HEK293T (cell line): ENCODE measurements at regions not wholly inside any gene's neighbourhood (a gene's known extent, or its start where the extent isn't known, plus 50 kb on each side); places are given as distances from the start of the nearest gene placed in this dataset.

Source experiments
- CTCF ChIA-PET: fragments of 350-600 bp; formaldehyde crosslinking; extraction: SDS; loops from one replicate; lab custom pipeline; 2021; ENCODE audit warnings: antibody characterized with exemption, inconsistent platforms; lab: Yijun Ruan, JAX
- POLR2A ChIA-PET: fragments of 350-600 bp; formaldehyde crosslinking; extraction: SDS; loops from one replicate; lab custom pipeline; 2020; ENCODE audit warnings: antibody characterized with exemption, inconsistent platforms; lab: Yijun Ruan, JAX
- DNase-seq: peaks from one replicate; pipeline ENCODE4 v3.0.0; 2012; ENCODE audit warnings: mixed read lengths; ENCODE audit errors: extremely low spot score
- ARNT ChIP-seq: fragments of 450-650 bp; IDR thresholded peaks from 2 replicates; pipeline ENCODE4 v1.6.1; 2017; ENCODE audit warnings: mild to moderate bottlenecking
- BHLHE40 ChIP-seq: fragments of 450-650 bp; IDR thresholded peaks from 2 replicates; pipeline ENCODE4 v1.6.1; 2016; ENCODE audit warnings: mild to moderate bottlenecking, moderate library complexity, borderline replicate concordance
- CTBP1 ChIP-seq: fragments of 450-650 bp; IDR thresholded peaks from 2 replicates; pipeline ENCODE4 v1.6.1; 2016; ENCODE audit warnings: borderline replicate concordance
- ELF4 ChIP-seq: fragments of 450-650 bp; IDR thresholded peaks from 2 replicates; pipeline ENCODE4 v1.6.1; 2017; ENCODE audit warnings: antibody characterized with exemption
- FOXA1 ChIP-seq: fragments of 450-650 bp; IDR thresholded peaks from 2 replicates; pipeline ENCODE4 v1.6.1; 2016; ENCODE audit warnings: mild to moderate bottlenecking
- FOXK2 ChIP-seq: fragments of 450-650 bp; IDR thresholded peaks from 2 replicates; pipeline ENCODE4 v1.6.1; 2016; ENCODE audit warnings: mild to moderate bottlenecking
- FOXM1 ChIP-seq: fragments of 450-650 bp; IDR thresholded peaks from 2 replicates; pipeline ENCODE4 v1.6.1; 2017; ENCODE audit warnings: mild to moderate bottlenecking, borderline replicate concordance
- HDGF ChIP-seq: fragments of 450-650 bp; IDR thresholded peaks from 2 replicates; pipeline ENCODE4 v1.6.1; 2017; ENCODE audit warnings: antibody characterized with exemption, borderline replicate concordance
- L3MBTL2 ChIP-seq: fragments of 450-650 bp; conservative IDR thresholded peaks from 2 replicates; pipeline ENCODE4 v1.6.1; 2016; ENCODE audit warnings: mild to moderate bottlenecking
- LEF1 ChIP-seq: fragments of 450-650 bp; IDR thresholded peaks from 2 replicates; pipeline ENCODE4 v1.6.1; 2017; ENCODE audit warnings: mild to moderate bottlenecking, borderline replicate concordance
- NFRKB ChIP-seq: fragments of 450-650 bp; IDR thresholded peaks from 2 replicates; pipeline ENCODE4 v1.6.1; 2016; ENCODE audit warnings: mild to moderate bottlenecking, moderate library complexity
- SP1 ChIP-seq: fragments of 450-650 bp; IDR thresholded peaks from 2 replicates; pipeline ENCODE4 v1.6.1; 2017
- SUZ12 ChIP-seq: fragments of 450-650 bp; IDR thresholded peaks from 2 replicates; pipeline ENCODE4 v1.6.1; 2016; ENCODE audit warnings: mild to moderate bottlenecking
- TARDBP ChIP-seq: fragments of 450-650 bp; IDR thresholded peaks from 2 replicates; pipeline ENCODE4 v1.6.1; 2016
- ZNF384 ChIP-seq: fragments of 450-650 bp; IDR thresholded peaks from 2 replicates; pipeline ENCODE4 v1.6.1; 2016
- TF ChIP-seq, protein P1 (sequence below): fragments of 450-650 bp; IDR thresholded peaks from 2 replicates; pipeline ENCODE4 v1.6.1; 2016

DNA sequence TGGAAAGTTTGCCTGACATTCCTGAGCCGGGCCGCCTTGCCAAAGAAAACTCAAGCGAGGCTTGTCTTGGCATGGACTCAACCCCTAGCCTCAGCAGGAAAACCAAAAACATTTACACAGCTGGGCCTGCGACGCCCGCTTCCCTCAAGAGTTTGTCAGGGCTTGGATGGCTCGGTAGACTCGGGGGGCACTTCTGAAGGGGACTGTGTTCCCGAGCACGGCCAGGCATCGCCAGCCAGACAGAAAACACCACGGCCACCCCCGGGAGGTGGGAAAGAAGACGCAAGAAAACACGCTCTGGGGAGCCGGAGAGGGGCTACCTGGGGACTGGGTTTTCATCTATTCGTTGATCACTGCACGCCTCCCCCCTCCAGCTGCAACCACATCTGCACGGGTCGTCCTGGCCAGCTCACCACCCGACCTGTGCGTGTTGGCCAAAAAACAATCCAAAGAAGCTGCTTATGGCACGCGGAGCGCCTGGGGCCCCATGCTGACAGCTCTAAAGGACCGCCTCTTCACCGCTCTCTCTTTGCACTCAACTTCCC, 380.7 kb downstream of the MN1 start:
- no peak for TF ChIP-seq SP1
- TF ChIP-seq L3MBTL2, result no peak
- TF ChIP-seq NFRKB, result no peak
- no peak for TF ChIP-seq ARNT
- TF ChIP-seq CTBP1, result no peak
- no peak for TF ChIP-seq LEF1
- no peak for TF ChIP-seq FOXA1
- TF ChIP-seq HDGF, result no peak
- TF ChIP-seq BHLHE40, result no peak
- TF ChIP-seq ELF4, result no peak
- TF ChIP-seq ZNF384, result no peak
- ChIA-PET POLR2A (no interaction called here), CTCF (no interaction called here)
- DNase-seq, result no peak

DNA sequence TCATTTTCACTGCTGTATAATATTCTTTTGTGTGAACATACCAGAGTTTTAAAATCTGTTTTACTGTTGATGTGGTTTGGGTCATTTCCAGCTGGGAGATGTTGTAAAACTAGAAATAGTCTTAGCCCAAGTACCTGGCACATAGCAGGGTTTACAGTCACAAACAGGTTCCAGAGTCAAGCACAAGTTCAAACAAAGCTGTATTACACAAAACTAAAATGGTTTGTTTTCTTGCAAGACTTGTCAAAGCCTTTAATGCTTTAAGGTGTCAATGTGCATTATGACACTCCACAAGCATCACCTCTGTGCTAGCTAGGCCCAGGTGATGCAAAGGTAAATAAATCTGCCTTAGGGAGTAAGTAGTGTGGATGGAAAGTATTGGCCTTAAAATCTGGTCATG, 379.1 kb downstream of the MN1 start:
- ChIA-PET CTCF (no interaction called here), POLR2A (no interaction called here)
- TF ChIP-seq ELF4 (no peak), ARNT (no peak), FOXK2 (no peak), FOXA1 (no peak), SP1 (no peak)

DNA sequence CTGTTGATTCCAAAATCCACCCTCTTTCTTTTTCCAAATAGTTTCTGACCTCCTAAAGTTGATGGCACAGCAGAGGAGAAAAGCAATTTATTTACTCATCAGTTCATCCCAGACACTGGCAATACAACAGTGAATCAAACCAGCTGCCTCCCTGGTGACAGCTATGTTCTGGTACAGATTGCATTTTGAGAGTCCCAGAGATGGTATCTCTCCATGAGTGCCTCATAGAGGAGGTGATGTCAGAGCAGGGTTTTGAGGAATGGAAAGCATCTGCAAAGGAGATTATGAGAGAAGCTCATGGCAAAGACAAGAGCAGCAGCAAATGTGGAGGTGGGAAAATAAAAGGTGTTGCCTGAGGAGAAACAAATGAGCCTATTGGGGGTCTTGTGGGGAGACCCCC, 377.2 kb downstream of the MN1 start:
- ChIA-PET CTCF (no interaction called here), POLR2A (no interaction called here)
- no peak for DNase-seq
- TF ChIP-seq FOXK2 (no peak), SUZ12 (no peak), FOXA1 (no peak), SP1 (no peak), FOXM1 (no peak), LEF1 (no peak), CTBP1 (no peak), ZNF384 (no peak), L3MBTL2 (no peak), ELF4 (no peak), ARNT (no peak), NFRKB (no peak)
- TF ChIP-seq, protein P1, sequence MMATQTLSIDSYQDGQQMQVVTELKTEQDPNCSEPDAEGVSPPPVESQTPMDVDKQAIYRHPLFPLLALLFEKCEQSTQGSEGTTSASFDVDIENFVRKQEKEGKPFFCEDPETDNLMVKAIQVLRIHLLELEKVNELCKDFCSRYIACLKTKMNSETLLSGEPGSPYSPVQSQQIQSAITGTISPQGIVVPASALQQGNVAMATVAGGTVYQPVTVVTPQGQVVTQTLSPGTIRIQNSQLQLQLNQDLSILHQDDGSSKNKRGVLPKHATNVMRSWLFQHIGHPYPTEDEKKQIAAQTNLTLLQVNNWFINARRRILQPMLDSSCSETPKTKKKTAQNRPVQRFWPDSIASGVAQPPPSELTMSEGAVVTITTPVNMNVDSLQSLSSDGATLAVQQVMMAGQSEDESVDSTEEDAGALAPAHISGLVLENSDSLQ, result no peak

More for the DNA sequence above, 379.1 kb downstream of the MN1 start:
- no peak for DNase-seq

DNA sequence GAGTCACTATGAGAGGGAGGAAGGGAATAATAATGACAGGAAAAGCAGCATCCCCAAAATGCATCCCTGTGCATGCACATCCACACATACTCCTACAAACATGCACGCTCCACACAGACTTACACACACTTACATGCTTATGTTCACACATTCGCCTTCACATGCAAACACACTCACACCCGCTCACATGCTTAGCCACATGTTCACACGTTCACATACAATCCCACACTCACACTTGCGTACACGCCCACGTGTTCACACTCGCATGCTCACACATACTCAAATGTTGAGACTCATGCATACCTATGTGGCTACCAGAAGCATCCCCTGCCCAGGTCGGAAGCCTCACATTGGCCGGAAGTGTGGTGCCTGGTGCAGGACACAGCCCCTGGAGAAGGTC, 372.1 kb downstream of the MN1 start:
- TF ChIP-seq SP1 (no peak), SUZ12 (no peak)
- ChIA-PET CTCF (interaction anchor here (0.7 kb wide), 1 partner anchor 406 kb away, joined by 3 read pairs; no protein-coding TSS in a partner anchor), POLR2A (no interaction called here)
- no peak for DNase-seq

DNA sequence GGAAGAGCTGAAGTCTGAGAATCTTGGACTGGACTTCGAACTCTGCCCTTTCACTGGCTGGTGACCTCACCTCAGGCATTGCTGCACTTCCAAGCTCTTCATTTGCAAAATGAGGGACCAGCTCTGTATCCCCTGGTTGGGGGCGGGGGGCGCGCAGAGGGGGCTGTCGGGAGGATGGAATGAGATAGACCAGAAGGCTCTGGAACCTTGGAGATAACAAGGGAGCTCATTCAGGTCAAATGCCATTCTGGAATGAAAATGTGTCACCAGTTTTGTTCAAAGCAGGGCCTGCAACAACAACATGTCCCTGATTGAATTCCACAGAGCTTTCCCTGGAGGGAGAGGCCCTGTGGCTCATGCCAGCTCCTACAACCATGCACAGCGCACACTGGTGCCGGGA, 370.5 kb downstream of the MN1 start:
- DNase-seq, result no peak

DNA sequence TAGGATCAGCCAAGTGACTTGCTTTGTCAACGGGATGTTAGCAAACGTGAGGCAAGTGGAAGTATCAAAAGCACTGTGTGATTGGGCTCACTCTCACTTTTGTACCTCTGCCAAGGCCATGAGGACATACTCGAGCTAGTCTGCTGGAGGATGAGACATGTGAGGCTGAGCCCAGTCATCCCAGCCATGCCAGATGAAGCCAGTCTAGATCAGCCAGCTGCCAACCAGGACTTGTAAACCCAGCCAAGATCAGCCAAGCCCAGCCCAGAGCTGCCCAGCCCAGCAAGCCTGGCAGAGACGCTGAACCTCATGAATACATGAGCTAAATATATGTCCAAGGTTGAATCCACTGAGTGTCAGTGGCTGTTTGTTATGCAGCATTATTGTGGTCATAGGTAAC, 369.7 kb downstream of the MN1 start:
- ChIA-PET CTCF (interaction anchor here (0.8 to 1.0 kb wide), 2 partner anchors 251 to 539 kb away, joined by 3 to 4 read pairs; no protein-coding TSS in a partner anchor), POLR2A (no interaction called here)
- TF ChIP-seq ARNT (no peak), LEF1 (no peak), HDGF (no peak), ZNF384 (no peak), CTBP1 (no peak), NFRKB (no peak), SUZ12 (no peak), SP1 (no peak), FOXK2 (no peak), FOXA1 (no peak), L3MBTL2 (no peak), BHLHE40 (no peak), ELF4 (no peak), FOXM1 (no peak), TARDBP (no peak)
- TF ChIP-seq, protein P1, result no peak
- DNase-seq, result no peak

More for the DNA sequence above, 370.5 kb downstream of the MN1 start:
- POLR2A ChIA-PET, result no interaction called here
- no peak for TF ChIP-seq L3MBTL2
- TF ChIP-seq ARNT, result no peak
- TF ChIP-seq, protein P1, result no peak
- TF ChIP-seq FOXM1, result no peak
- TF ChIP-seq FOXA1, result no peak
- TF ChIP-seq SUZ12, result no peak
- CTCF ChIA-PET, result interaction anchor here (0.8 kb wide), 1 partner anchor 538 kb away, joined by 4 read pairs; no protein-coding TSS in a partner anchor

DNA sequence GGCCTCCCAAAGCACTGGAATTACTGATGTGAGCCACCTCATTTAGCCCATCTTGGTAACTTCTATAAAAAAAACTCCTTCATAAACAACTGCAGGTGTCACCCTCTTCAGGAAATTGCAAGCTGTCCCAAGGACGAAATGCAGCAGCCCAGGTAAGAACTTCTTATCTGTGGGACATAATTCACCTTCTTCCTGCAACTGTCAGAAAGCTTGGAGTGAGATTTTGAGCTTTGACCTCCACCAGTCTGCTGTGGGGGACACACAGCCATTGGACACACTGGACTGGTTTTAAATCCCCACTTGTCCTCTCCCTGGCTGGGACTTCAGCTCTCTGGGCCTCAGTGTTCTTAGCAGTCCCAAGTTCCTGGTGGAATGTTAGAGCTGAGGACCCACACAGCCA, 368.5 kb downstream of the MN1 start:
- POLR2A ChIA-PET, result no interaction called here
- CTCF ChIA-PET, result no interaction called here
- TF ChIP-seq TARDBP (no peak), NFRKB (no peak), FOXM1 (no peak), CTBP1 (no peak), BHLHE40 (no peak), ELF4 (no peak), HDGF (no peak), ZNF384 (no peak), ARNT (no peak), SUZ12 (no peak), FOXA1 (no peak)
- DNase-seq, result no peak
